SJCRH30 (cell line): ENCODE measurements at regions not wholly inside any gene's neighbourhood (a gene's known extent, or its start where the extent isn't known, plus 50 kb on each side); places are given as distances from the start of the nearest gene placed in this dataset.
A peak's percentile ranks its signal among the peaks of the same experiment; 100 is the strongest.

Experiments
- DNase-seq, 2 experiments: peaks; one replicate each; pipeline ENCODE4 v3.0.0-alpha.2; 2015 to 2020
- H3K27ac ChIP-seq: fragments of 250-450 bp; sonication (Bioruptor Pico); 2 replicates; pipeline ENCODE4 v1.5.1; 2020; ENCODE audit warnings: mild to moderate bottlenecking, moderate library complexity
- H3K27me3 ChIP-seq: fragments of 250-450 bp; sonication (Bioruptor Pico); 2 replicates; pipeline ENCODE4 v1.5.1; 2020; ENCODE audit warnings: mild to moderate bottlenecking, moderate library complexity
- H3K36me3 ChIP-seq: fragments of 250-450 bp; sonication (Bioruptor Pico); 2 replicates; pipeline ENCODE4 v1.5.1; 2020; ENCODE audit warnings: mild to moderate bottlenecking, moderate library complexity
- H3K4me1 ChIP-seq: fragments of 250-450 bp; sonication (Bioruptor Pico); 2 replicates; pipeline ENCODE4 v1.5.1; 2020; ENCODE audit warnings: mild to moderate bottlenecking, moderate library complexity
- H3K4me3 ChIP-seq: fragments of 250-450 bp; sonication (Bioruptor Pico); 2 replicates; pipeline ENCODE4 v1.5.1; 2020; ENCODE audit warnings: mild to moderate bottlenecking, moderate library complexity
- H3K9me3 ChIP-seq: fragments of 250-450 bp; sonication (Bioruptor Pico); replicated peaks from 2 replicates; pipeline ENCODE4 v1.5.1; 2020; ENCODE audit warnings: mild to moderate bottlenecking, moderate library complexity

DNA sequence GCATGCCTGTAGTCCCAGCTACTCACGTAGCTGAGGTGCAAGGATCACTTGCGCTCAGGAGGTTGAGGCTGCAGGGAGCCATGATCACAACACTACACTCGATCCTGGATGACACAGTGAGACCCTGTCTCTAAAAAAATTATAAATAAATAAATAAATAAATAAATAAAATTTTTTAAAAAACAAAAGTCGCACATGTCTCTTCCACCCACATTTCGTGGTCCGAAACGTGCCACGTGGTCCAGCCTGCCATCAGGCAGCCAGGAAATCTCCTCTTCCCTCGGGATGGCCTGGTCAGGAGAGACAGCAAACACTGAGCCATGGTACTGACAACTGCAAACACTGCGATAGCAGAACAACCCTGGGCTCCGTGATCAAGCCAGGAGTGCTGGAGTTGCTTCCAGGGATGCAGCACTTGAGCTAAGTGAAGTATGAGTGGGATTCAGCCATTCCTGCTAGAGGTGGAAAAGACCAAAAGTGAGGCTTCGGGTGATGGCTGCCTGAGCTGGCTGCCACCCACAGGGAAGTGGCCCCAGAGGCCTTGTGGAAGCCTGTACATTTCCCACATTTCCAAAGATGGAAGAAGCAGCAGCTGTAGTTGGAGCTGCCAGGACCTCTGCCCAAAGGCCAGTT is 193.1 kb downstream of the SMAD2 start:
- H3K27me3 ChIP-seq: no peaks in the 10 kb centered on the region
- no peaks in the 10 kb centered on the region for H3K36me3 ChIP-seq
- no peaks in the 10 kb centered on the region for H3K9me3 ChIP-seq
- no peaks in the 10 kb centered on the region for H3K4me1 ChIP-seq
- DNase-seq: no peak
- no peak overlapping the region for H3K4me3 ChIP-seq
- H3K27ac ChIP-seq: no peak overlapping the region

DNA sequence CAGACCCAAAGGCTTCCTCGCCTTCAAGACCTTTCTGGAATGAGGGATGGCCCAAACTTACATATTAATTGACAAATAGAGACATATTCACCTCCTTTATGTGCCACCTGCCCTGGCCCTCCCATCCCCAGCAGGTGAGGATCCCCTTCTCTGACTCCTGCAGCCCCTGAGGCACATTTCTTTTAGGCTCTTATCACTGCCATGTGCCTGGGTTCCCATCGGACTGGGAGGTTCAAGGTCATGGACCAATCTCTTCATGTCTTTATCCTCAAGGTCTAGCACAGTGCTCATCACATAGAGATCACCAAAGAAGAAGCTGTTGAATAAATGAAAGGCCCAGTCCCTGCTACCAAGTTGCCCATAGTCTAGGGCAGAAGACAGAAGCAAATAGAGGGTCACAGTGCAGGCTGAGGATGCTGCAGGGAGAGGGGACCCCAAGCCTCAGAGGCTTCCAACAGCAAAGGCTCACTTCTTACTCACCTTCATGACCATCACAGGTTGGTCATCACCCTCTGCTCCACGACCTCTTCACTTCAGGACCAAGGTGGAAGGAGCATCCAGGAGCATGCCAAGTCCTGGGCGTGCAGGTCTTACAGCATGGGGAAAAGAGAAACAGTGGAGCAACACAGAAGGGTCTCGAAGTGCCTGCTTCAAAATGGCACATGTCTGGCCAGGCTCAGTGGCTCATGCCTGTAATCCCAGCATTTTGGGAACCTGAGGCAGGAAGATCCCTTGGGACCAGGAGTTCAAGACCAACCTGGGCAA is 193.9 kb downstream of the SMAD2 start:
- H3K27ac ChIP-seq: no peak overlapping the region
- no peaks in the 10 kb centered on the region for H3K36me3 ChIP-seq
- no peaks in the 10 kb centered on the region for H3K9me3 ChIP-seq
- no peak for DNase-seq
- H3K27me3 ChIP-seq: no peaks in the 10 kb centered on the region
- no peak overlapping the region for H3K4me3 ChIP-seq
- no peaks in the 10 kb centered on the region for H3K4me1 ChIP-seq

DNA sequence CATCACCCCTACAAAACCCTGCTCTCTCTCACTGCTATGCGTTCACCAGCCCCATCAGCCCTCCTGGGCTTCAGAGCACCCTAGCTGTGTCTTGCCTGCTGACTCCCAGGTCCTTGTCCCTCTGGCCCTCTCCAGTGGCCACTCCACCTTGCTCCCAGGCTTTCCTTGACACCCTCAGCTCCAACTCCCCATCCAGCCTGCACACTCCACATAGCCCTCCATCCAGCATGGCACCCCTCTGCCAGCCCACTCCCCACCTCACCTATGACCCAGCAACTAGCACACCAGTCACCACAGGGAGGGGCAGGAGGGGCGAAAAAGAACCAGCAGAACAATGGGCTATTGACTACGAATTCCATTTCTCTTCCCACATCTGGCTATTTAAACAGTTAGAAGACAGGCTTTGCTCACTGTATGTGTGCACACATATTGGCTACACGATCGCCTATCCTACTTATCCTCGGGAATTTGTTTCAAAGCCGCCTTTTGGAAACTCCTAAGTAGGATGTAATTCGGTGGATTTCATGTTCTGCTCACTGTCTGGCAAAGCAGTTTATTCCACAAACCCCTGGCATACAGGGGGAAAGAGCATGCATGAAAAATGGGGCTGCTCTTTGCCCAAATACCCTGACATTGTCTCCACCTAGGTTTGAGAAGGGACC is 195.3 kb downstream of the SMAD2 start:
- Histone ChIP-seq H3K27me3 (no peaks in the 10 kb centered on the region), H3K4me1 (no peaks in the 10 kb centered on the region), H3K4me3 (no peak overlapping the region), H3K27ac (no peak overlapping the region), H3K9me3 (no peaks in the 10 kb centered on the region), H3K36me3 (no peaks in the 10 kb centered on the region)
- no peak for DNase-seq

DNA sequence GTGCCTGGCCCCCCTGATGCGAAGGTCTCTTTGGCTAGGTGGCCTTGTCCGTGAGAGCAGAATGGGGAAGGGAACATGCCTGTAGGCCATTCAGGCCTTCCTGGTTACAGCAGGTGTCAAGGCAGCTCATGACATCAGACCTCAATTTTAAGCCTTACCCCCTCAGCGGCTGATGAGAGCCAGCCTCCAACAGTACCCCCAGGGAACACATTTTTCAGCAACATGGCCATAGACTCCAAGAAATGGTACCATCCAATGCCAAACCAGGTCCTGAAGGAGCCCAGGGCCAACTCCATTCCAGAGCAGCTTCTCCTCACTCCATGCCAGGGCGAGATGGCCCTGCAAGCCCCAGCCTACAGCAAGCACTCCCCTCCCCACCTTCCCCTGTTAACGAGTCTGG is 199.2 kb downstream of the SMAD2 start:
- no peak for DNase-seq
- Histone ChIP-seq H3K9me3 (no peaks in the 10 kb centered on the region), H3K4me1 (no peaks in the 10 kb centered on the region), H3K4me3 (no peak overlapping the region), H3K27me3 (no peaks in the 10 kb centered on the region), H3K36me3 (no peaks in the 10 kb centered on the region), H3K27ac (no peak overlapping the region)

DNA sequence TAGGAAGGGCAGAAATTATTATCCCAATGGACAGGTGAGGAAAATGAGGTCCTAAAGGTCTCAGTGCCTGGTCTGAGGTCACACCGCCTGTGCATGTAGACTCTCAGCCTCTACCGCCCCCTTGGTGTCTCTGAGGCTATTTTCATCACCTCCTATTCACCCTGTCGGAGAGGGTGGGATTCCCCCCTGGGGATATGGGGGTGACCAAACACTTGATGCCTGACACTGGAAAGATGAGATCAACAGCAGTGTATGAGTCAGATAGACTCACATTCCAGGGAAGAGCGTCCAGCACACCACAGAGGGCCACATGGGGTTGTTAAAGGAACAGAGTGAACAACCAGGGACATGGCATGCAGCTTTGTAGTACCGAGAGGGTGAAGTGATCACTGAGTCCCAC is 199.7 kb downstream of the SMAD2 start:
- Histone ChIP-seq H3K36me3 (no peaks in the 10 kb centered on the region), H3K27ac (no peak overlapping the region), H3K27me3 (no peaks in the 10 kb centered on the region), H3K9me3 (no peaks in the 10 kb centered on the region), H3K4me1 (no peaks in the 10 kb centered on the region), H3K4me3 (no peak overlapping the region)
- DNase-seq: peak; percentile 5 to 9

DNA sequence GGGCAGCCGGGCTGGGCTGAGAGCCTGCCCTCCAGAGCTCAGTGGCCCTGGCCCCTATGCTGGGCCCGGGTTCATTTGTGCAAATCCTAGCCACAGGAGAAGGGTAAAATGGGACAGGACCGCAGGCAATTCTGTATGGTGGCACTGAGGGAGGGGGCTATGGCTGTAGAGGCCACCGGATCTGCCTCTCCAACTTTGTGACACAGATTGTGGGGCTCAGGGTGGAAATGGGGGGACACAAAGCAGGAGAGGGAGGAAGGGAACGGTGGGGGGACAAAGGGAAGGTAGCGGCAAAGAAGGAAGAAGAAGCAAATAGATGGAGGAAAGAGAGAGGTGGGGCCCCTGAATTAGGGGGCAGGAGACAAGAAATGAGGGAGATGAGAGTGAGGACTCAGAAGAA is 201.1 kb downstream of the SMAD2 start:
- Histone ChIP-seq H3K4me1 (no peaks in the 10 kb centered on the region), H3K4me3 (no peak overlapping the region), H3K36me3 (no peaks in the 10 kb centered on the region), H3K27ac (no peak overlapping the region), H3K27me3 (no peaks in the 10 kb centered on the region), H3K9me3 (no peaks in the 10 kb centered on the region)
- no peak for DNase-seq

DNA sequence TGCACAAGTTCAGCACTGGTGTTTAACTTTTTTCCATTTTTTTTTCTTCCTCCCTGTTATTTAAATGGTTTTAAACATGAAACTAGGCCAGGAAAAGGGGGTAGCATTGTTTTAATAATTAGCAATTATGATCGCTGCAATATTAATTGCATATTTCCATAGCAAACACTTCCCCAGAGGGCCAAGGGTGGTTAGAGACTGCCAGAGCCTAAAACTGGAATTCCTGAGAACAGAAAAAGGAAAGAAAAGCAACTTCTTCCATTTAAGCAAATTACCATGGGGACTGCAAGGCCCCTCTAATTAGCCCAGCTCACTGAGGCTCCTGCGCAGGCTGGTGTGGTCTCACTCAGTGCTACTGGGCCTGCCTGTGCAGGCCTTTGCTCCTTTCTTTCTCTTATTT is 201.5 kb downstream of the SMAD2 start:
- H3K4me3 ChIP-seq: no peak overlapping the region
- H3K27ac ChIP-seq: no peak overlapping the region
- no peaks in the 10 kb centered on the region for H3K9me3 ChIP-seq
- H3K27me3 ChIP-seq: no peaks in the 10 kb centered on the region
- no peak for DNase-seq
- H3K36me3 ChIP-seq: no peaks in the 10 kb centered on the region
- H3K4me1 ChIP-seq: no peaks in the 10 kb centered on the region

DNA sequence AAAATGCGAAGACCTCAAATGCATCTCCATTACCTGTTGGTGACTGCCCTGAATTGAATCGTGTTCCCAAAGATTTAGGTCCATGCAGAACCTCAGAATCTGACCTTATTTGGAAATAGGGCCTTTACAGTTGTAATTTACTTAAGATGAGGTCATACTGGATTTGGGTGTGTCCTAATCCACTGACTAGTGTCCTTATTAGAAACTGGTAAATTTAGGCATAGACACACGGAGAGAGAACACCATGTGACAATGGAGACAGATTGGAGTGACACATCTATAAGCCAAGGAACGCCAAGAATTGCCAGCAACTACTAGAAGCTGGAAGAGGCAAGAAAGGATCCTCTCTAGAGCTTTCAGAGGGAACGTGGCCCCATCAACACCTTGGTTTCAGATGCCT is 203.1 kb downstream of the SMAD2 start:
- H3K4me1 ChIP-seq: no peaks in the 10 kb centered on the region
- no peaks in the 10 kb centered on the region for H3K27me3 ChIP-seq
- H3K9me3 ChIP-seq: no peaks in the 10 kb centered on the region
- no peak overlapping the region for H3K4me3 ChIP-seq
- no peaks in the 10 kb centered on the region for H3K36me3 ChIP-seq
- H3K27ac ChIP-seq: no peak overlapping the region
- no peak for DNase-seq

DNA sequence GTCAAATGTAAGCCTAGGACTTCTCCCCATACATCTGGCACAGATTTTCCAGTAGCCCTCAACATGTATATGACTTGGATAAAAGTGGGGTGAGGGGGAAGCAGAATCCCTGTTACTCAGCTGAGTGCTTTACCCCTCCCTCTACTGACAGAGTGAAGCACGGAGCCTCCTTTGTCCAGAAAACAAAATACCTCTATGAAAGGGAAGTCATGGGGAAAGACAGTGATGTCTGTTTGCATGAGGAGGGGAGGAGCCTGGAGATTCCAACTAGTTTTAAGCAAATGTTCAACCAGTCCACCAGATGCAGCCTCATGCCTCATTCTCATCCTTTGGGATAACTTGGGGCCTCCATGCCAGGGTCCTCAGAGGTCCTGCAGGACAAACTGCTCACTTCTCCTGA is 203.9 kb downstream of the SMAD2 start:
- Histone ChIP-seq H3K4me3 (no peak overlapping the region), H3K27ac (no peak overlapping the region), H3K4me1 (no peaks in the 10 kb centered on the region), H3K36me3 (no peaks in the 10 kb centered on the region), H3K9me3 (no peaks in the 10 kb centered on the region), H3K27me3 (no peaks in the 10 kb centered on the region)
- no peak for DNase-seq

DNA sequence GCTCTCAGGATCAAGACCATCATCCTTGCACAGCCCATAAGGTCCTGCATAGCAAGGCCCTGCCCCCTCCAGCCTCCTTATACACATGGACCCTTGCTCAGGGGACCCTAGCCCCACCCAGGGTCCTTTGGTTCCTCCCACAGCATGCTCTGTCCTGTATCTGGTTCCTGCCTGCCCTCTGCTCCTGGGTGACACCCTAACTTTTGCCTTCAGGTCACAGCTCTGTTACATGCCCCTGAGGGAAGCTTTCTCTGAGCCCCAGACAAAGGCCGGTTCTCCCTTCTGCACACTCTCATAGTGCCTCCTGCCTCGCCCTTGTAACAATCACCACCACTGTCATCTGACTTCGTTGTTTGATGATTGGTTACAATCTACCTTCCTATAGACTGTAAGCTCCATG is 204.8 kb downstream of the SMAD2 start:
- no peaks in the 10 kb centered on the region for H3K36me3 ChIP-seq
- no peaks in the 10 kb centered on the region for H3K27me3 ChIP-seq
- H3K9me3 ChIP-seq: no peaks in the 10 kb centered on the region
- no peaks in the 10 kb centered on the region for H3K4me1 ChIP-seq
- no peak for DNase-seq
- H3K27ac ChIP-seq: no peak overlapping the region
- H3K4me3 ChIP-seq: no peak overlapping the region

DNA sequence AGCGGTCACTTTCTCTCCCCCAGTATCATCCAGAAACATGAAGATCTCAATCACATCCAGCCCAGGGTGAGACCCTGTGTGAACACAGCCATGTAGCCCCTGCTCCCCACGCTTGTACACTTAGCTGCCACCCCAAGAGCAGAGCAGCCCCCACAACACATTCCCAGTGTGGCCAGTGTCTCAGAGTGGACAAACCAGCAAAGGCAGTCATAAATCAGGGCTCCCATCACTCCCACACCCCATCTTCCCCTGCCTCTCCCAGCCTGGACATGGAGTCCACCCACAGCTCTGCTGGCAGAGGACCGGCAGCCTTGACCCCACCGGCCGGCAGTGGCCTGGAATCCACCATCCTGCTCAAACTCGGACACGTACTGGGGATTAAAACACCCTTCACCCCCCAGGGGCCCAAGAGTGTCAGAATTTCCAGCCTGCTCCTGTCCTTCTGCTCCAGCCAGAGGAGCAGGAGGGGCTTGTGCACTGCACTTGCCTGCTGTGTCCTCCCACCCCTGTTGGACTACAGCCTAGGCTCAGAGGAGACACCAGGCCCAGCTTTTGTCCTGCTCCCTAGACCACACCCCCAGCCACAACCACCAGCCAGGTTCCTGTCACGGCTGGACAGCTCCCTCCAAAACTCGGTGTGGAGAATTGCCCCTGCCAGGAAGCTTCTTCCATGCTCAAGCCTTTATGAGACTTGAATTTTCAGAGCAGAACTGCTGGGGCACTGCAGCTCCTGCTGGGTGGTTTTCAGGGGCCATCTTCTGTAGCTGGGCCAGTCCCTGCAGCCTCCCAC is 206.1 kb downstream of the SMAD2 start:
- no peak for DNase-seq
- H3K27ac ChIP-seq: no peak overlapping the region
- no peaks in the 10 kb centered on the region for H3K9me3 ChIP-seq
- no peak overlapping the region for H3K4me3 ChIP-seq
- H3K4me1 ChIP-seq: no peaks in the 10 kb centered on the region
- no peaks in the 10 kb centered on the region for H3K36me3 ChIP-seq
- no peaks in the 10 kb centered on the region for H3K27me3 ChIP-seq

DNA sequence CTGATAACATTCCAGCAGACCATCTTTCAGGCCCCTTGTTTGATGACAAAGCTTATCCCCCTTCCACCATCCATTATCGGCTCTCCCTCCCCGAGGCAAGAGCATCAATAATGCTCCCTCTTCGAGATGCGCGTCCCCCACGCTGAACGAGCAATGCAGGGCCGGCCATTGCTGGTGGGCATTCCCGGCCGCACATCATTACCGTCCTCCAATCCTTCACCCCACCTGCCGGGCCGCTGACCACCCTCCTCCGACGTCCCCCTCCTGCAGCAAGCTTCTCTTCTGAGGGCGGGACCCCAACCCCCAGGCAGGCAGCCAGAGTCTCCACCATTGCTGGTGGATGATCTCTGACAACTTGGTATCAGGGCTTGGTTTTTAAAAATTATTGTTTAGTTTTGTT is 208.6 kb downstream of the SMAD2 start:
- no peaks in the 10 kb centered on the region for H3K36me3 ChIP-seq
- H3K27ac ChIP-seq: no peak overlapping the region
- H3K4me3 ChIP-seq: no peak overlapping the region
- no peak for DNase-seq
- H3K27me3 ChIP-seq: no peaks in the 10 kb centered on the region
- no peaks in the 10 kb centered on the region for H3K9me3 ChIP-seq
- H3K4me1 ChIP-seq: no peaks in the 10 kb centered on the region

DNA sequence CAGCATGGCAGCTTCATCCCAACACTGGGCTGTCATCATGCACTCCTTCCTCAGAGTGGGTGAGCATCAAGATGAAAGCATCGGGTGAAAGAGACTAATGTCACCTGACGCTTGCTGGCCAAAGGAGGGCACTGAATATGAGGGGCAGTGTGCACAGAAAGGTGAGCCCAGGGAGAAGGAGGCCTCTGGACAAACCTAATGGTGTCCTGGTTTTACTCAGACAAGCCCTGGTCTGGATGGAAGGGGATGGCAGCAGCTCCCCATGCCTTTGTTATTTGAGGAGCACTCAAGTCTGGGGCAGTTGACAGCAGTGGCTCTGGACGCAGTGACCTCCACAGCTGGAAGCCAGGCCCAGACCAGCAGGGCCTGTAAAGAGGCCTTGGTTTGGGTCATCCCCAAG is 209.7 kb downstream of the SMAD2 start:
- no peaks in the 10 kb centered on the region for H3K27me3 ChIP-seq
- no peaks in the 10 kb centered on the region for H3K9me3 ChIP-seq
- no peaks in the 10 kb centered on the region for H3K36me3 ChIP-seq
- DNase-seq: no peak
- no peaks in the 10 kb centered on the region for H3K4me1 ChIP-seq
- no peak overlapping the region for H3K27ac ChIP-seq
- H3K4me3 ChIP-seq: no peak overlapping the region

DNA sequence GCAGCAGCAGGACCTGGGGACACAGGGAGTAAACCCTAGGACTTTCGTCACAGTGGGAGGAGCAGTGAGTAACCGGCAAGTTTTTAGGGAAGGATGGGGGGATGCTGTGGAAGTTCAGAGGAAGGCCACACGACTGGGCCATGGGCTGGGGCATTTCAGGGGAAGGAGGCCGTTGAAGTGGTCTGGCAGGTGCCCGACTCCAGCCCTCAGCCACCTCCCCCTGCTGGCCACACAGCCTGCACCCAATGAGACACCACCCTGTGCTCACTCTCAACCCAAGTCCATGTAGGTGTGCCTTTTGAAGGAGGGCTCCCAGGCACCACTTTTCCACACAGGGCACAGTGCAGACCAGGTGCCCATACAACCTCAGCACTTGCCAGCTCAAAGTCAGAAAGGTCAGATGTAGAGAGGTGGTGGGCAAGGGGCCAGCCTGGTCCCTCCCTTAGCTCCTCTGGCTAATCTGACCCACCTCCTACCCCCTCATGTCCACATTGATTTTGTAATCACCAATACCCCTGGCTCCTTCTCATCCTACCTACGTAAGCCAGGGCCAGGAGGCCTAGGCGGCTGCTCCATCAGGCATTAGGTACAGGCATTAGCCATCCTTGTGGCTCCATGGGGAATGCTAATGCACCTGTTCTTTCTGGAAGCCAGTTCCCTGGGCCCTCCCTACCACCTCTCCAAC is 211.2 kb downstream of the SMAD2 start:
- DNase-seq: no peak

More for the DNA sequence above, 211.2 kb downstream of the SMAD2 start:
- Histone ChIP-seq H3K4me1 (no peaks in the 10 kb centered on the region), H3K9me3 (no peaks in the 10 kb centered on the region), H3K4me3 (no peak overlapping the region), H3K36me3 (no peaks in the 10 kb centered on the region), H3K27me3 (no peaks in the 10 kb centered on the region), H3K27ac (no peak overlapping the region)
